GM12873 (cell line): ENCODE measurements at regions not wholly inside any gene's neighbourhood (a gene's known extent, or its start where the extent isn't known, plus 50 kb on each side); places are given as distances from the start of the nearest gene placed in this dataset.

Source experiments
- TF ChIP-seq, protein P1 (sequence below): IDR thresholded peaks from 2 replicates; pipeline ENCODE4 v1.5.1; 2012; ENCODE audit warnings: low read depth, mild to moderate bottlenecking, moderate library complexity, low read length, control low read depth; ENCODE audit not compliant: insufficient read depth; ENCODE audit errors: missing control alignments

DNA sequence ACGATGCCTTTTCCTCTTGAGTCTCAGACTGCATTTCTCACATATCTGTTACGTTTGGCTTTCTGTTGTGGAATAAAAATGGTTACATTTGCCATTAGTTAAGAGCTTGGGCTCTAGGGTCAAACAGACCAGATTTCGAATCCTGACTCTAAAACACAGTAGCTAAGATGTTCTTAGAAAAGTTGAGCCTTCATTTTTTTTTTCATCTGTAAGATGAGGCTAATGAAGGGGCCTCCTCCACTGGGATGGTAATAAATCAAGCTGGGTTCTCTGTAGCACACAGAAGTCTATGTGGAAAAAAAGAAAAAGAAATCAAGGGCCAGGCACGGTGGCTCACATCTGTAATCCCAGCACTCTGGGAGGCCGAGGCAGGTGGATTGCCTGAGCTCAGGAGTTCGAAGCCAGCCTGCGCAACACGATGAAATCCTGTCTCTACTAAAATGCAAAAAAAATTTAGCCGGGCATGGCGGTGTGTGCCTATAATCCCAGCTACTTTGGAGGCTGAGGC lies 49.9 kb upstream of the CAPRIN1 start:
- TF ChIP-seq, protein P1, sequence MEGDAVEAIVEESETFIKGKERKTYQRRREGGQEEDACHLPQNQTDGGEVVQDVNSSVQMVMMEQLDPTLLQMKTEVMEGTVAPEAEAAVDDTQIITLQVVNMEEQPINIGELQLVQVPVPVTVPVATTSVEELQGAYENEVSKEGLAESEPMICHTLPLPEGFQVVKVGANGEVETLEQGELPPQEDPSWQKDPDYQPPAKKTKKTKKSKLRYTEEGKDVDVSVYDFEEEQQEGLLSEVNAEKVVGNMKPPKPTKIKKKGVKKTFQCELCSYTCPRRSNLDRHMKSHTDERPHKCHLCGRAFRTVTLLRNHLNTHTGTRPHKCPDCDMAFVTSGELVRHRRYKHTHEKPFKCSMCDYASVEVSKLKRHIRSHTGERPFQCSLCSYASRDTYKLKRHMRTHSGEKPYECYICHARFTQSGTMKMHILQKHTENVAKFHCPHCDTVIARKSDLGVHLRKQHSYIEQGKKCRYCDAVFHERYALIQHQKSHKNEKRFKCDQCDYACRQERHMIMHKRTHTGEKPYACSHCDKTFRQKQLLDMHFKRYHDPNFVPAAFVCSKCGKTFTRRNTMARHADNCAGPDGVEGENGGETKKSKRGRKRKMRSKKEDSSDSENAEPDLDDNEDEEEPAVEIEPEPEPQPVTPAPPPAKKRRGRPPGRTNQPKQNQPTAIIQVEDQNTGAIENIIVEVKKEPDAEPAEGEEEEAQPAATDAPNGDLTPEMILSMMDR: no peak

DNA sequence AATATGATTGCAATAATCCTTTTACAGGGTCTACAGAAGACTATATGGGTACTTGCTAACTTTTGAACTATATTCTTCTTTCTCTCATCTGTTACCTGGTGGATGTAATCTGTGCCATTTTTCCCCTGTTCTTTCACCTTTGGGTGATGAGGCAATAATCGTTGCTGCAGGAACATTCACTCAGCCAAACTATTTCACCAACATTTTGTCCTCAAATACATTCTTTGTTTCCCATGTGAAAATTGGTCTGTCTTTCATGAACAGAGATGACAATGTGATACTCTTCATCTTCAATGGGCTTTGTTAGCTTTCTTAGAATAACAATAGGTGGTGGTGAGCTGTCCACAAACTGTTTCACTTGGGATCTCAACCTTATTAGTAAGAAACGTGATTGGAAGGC lies 52.1 kb upstream of the CAPRIN1 start:
- TF ChIP-seq, protein P1: no peak

DNA sequence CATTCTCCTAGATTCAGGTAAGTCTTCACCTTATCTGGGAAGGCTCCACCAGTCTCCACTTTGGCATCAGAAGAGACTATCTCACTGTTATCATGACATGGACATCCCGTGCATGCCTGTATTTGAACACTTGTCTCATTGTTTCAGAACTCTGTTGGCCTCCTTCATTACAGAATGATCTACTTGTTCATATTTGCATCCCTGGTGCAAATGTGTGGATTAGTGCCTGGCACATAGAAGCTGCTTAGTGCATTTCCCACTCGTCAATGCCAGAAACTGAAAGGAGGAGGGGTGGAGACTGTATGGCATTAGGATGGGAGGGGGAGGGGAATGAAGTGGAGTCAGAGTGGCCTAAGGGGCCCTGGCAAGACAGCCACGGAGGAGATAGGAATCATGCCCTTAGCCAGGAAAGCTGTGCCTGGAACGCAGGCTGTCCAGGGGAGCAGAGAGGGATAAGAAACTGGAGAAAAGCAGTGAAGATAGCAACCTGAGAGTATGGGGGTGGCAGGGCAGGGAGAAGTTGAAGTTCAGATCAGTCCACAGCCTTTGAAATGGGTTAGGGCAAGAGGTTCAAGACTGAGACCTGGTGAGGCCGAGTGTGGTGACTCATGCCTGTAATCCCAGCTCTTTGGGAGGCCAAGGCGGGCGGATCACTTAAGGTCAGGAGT lies 53.8 kb upstream of the CAPRIN1 start:
- TF ChIP-seq, protein P1: no peak

DNA sequence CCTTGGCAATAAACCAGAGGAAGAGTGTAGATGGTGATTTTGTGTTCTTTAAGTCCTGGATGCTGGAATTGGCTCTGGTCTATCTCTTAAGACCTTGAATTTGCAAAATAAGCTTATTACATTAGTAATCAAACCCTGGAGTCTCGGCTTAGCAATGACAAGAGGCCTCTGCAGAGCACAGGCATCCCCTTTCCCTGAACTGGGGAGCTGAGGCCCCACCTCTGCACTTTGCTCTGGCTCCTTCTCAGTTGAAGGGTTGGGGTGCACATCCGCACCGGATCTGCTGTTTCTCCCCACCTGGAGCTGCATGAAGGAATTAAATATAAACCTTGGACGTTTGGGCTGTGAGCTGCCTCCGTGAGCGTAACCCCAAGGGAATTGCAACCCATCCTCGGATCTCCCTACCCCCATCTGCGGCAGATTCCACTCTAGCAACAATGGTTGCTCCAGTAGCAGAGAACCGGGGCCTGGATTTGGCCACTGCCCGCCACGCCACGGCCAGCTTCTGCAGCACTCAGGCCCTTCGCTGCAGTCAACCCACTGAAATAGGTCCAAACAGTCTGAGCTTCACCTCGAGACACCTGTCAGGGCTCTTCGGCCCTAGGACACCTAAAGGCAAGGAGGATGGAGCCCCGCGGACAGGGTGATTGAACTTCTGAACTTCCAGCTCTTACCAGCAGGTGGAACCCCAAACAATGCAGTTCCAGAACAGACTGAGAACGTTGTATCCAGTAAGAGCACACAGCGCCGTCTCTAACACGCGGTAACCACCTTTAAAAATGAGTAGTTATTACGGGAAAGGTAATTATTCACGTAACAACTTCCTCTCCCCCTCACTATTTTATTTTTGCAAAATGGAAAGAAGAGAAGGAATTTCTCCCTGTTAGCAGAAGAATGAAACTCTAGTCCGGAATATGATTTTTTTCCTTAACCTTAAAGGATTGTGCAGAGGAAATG lies 54.8 kb upstream of the CAPRIN1 start:
- TF ChIP-seq, protein P1: peak; percentile 83

DNA sequence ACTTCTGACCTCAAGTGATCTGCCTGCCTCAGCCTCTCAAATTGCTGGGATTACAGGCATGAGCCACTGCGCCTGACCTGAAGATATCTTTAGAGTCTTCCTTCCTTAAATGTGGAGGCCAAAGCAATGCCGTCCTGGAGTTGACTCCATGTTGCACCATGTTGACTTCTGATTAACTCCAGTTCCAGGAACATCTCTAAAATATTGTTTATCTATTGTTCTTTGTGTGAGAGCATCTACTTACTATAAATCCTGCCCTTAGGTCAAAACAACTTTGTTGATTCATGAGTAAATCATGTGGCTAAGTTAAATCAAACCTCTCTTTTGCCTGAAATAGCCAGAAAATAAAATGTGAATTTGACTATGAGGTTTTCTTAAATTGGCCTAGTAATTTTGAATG lies 56.6 kb upstream of the CAPRIN1 start:
- TF ChIP-seq, protein P1: no peak

DNA sequence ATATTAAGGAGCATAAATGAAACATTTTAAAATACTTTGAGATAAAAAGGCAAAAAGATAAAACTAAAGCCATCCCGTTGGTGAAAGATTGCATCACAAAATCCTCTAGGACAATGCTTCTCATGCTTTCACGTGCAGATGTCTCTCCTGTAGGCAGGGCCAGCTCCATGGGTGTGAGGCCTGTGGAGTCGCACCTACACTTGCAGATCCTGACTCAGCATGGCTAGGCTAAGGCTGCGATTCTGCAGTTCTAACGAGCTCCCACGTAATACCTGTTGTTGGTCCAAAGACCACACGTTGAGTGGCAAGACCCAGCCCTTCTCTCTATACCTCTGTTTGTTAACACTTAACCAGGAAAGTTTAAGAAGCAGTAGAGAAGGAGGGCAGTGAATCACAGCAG lies 62.1 kb upstream of the CAPRIN1 start:
- TF ChIP-seq, protein P1: no peak
